HG02973 (cell line): ENCODE measurements at regions not wholly inside any gene's neighbourhood (a gene's known extent, or its start where the extent isn't known, plus 50 kb on each side); places are given as distances from the start of the nearest gene placed in this dataset.

ENCODE experiments used
- ATAC-seq: cut with Tn5 transposase; IDR thresholded peaks from one replicate; pipeline ENCODE4 v1.9.1; 2021; ENCODE audit warnings: moderate library complexity; ENCODE audit not compliant: unreplicated experiment

GRCh38 chr9:86836266-86836665, 111.0 kb downstream of the GAS1 start:
- no peak for ATAC-seq

- no peak for ATAC-seq
Measured at GRCh38 chr9:86830356-86830755, 117.0 kb downstream of the GAS1 start.

GRCh38 chr9:86829496-86830046, 117.7 kb downstream of the GAS1 start:
- no peak for ATAC-seq

- no peak for ATAC-seq
Measured at GRCh38 chr9:86828631-86829030, 118.7 kb downstream of the GAS1 start.

GRCh38 chr9:86827893-86828292, 119.4 kb downstream of the GAS1 start:
- ATAC-seq, result no peak

GRCh38 chr9:86825299-86825698, 122.0 kb downstream of the GAS1 start:
- ATAC-seq, result no peak

- ATAC-seq, result no peak
Measured at GRCh38 chr9:86822006-86822801, 125.1 kb downstream of the GAS1 start.

- ATAC-seq, result no peak
Measured at GRCh38 chr9:86821006-86821845, 126.1 kb downstream of the GAS1 start.

GRCh38 chr9:86819552-86819951, 127.8 kb downstream of the GAS1 start:
- ATAC-seq, result no peak

GRCh38 chr9:86818636-86819035, 128.7 kb downstream of the GAS1 start:
- ATAC-seq, result no peak

- no peak for ATAC-seq
Measured at GRCh38 chr9:86816868-86817267, 130.4 kb downstream of the GAS1 start.

GRCh38 chr9:86816366-86816765, 130.9 kb downstream of the GAS1 start:
- ATAC-seq, result no peak

GRCh38 chr9:86812616-86813015, 134.7 kb downstream of the GAS1 start:
- ATAC-seq, result no peak

GRCh38 chr9:86809759-86810367, 137.4 kb downstream of the GAS1 start:
- ATAC-seq, result no peak

GRCh38 chr9:86809151-86809550, 138.2 kb downstream of the GAS1 start:
- no peak for ATAC-seq

GRCh38 chr9:86807367-86807976, 139.8 kb downstream of the GAS1 start:
- no peak for ATAC-seq

GRCh38 chr9:86804011-86804410, 143.3 kb downstream of the GAS1 start:
- ATAC-seq, result no peak

GRCh38 chr9:86802900-86803673, 144.2 kb downstream of the GAS1 start:
- no peak for ATAC-seq

GRCh38 chr9:86801246-86801645, 146.1 kb downstream of the GAS1 start:
- ATAC-seq, result no peak

GRCh38 chr9:86800681-86801080, 146.6 kb downstream of the GAS1 start:
- no peak for ATAC-seq
